HepG2 (cell line): ENCODE measurements at regions not wholly inside any gene's neighbourhood (a gene's known extent, or its start where the extent isn't known, plus 50 kb on each side); places are given as distances from the start of the nearest gene placed in this dataset.
A peak's percentile ranks its signal among the peaks of the same experiment; 100 is the strongest.

ENCODE experiments used
- CBX1 ChIP-seq: IDR thresholded peaks from one replicate; pipeline ENCODE4 v1.6.1; 2016; ENCODE audit warnings: antibody characterized with exemption, low read depth
- E2F2 ChIP-seq: sonication (generic); formaldehyde crosslinking; IDR thresholded peaks from 2 replicates; pipeline ENCODE4 v1.4.0; 2020; ENCODE audit warnings: missing genetic modification reagents, borderline replicate concordance
- HMG20B ChIP-seq: conservative IDR thresholded peaks from 2 replicates; pipeline ENCODE4 v1.6.1; 2016; ENCODE audit warnings: missing genetic modification reagents, missing compliant biosample characterization
- MED13 ChIP-seq: sonication (generic); formaldehyde crosslinking; IDR thresholded peaks from 2 replicates; pipeline ENCODE4 v1.5.0; 2020; ENCODE audit warnings: missing genetic modification reagents
- MEIS2 ChIP-seq: sonication (generic); formaldehyde crosslinking; IDR thresholded peaks from 2 replicates; pipeline ENCODE4 v1.9.0; 2021; ENCODE audit warnings: mild to moderate bottlenecking, missing genetic modification reagents
- PAWR ChIP-seq: sonication (generic); formaldehyde crosslinking; IDR thresholded peaks from 2 replicates; pipeline ENCODE4 v1.4.0; 2020; ENCODE audit warnings: missing genetic modification reagents, mild to moderate bottlenecking, borderline replicate concordance
- SAP130 ChIP-seq: IDR thresholded peaks from 2 replicates; pipeline ENCODE4 v1.6.1; 2016; ENCODE audit warnings: low read depth
- YEATS4 ChIP-seq: sonication (generic); formaldehyde crosslinking; IDR thresholded peaks from 2 replicates; pipeline ENCODE4 v1.4.0; 2020; ENCODE audit warnings: missing genetic modification reagents, borderline replicate concordance
- ZBTB43 ChIP-seq: sonication (generic); formaldehyde crosslinking; conservative IDR thresholded peaks from 2 replicates; pipeline ENCODE4 v1.4.0; 2020; ENCODE audit warnings: missing genetic modification reagents
- ZMYM2 ChIP-seq: sonication (generic); formaldehyde crosslinking; IDR thresholded peaks from 2 replicates; pipeline ENCODE4 v1.8.0; 2022; ENCODE audit warnings: mild to moderate bottlenecking, missing genetic modification reagents
- ZNF121 ChIP-seq: sonication (generic); formaldehyde crosslinking; IDR thresholded peaks from 2 replicates; pipeline ENCODE4 v1.5.0; 2020; ENCODE audit warnings: mild to moderate bottlenecking, missing genetic modification reagents
- ZNF543 ChIP-seq: sonication (generic); formaldehyde crosslinking; IDR thresholded peaks from 2 replicates; pipeline ENCODE4 v1.4.0; 2020; ENCODE audit warnings: mild to moderate bottlenecking, missing genetic modification reagents
- ZNF552 ChIP-seq: sonication (generic); formaldehyde crosslinking; IDR thresholded peaks from 2 replicates; pipeline ENCODE4 v1.9.0; 2022; ENCODE audit warnings: missing genetic modification reagents, mild to moderate bottlenecking, borderline replicate concordance
- TF ChIP-seq, protein P1 (sequence below): IDR thresholded peaks from 2 replicates; pipeline ENCODE4 v1.6.1; 2016; ENCODE audit warnings: missing compliant biosample characterization, missing genetic modification reagents, borderline replicate concordance
- TF ChIP-seq, protein P2 (sequence below): sonication (generic); formaldehyde crosslinking; IDR thresholded peaks from 2 replicates; pipeline ENCODE4 v1.4.0; 2020; ENCODE audit warnings: missing genetic modification reagents, borderline replicate concordance
- TF ChIP-seq, protein P3 (sequence below): sonication (generic); formaldehyde crosslinking; IDR thresholded peaks from 2 replicates; pipeline ENCODE4 v1.4.0; 2020; ENCODE audit warnings: low read depth, missing genetic modification reagents

- TF ChIP-seq, protein P1, sequence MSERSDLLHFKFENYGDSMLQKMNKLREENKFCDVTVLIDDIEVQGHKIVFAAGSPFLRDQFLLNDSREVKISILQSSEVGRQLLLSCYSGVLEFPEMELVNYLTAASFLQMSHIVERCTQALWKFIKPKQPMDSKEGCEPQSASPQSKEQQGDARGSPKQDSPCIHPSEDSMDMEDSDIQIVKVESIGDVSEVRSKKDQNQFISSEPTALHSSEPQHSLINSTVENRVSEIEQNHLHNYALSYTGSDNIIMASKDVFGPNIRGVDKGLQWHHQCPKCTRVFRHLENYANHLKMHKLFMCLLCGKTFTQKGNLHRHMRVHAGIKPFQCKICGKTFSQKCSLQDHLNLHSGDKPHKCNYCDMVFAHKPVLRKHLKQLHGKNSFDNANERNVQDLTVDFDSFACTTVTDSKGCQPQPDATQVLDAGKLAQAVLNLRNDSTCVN (CRISPR knock-in tag): no peak
- TF ChIP-seq ZNF121 (CRISPR knock-in tag) (peak; percentile 74; the same call in 1 of the 2 replicates), CBX1 (no peak), ZMYM2 (peak; percentile 62; the same call in 1 of the 2 replicates), E2F2 (CRISPR knock-in tag) (no peak), HMG20B (CRISPR knock-in tag) (no peak), ZBTB43 (CRISPR knock-in tag) (no peak), YEATS4 (no peak), MED13 (CRISPR knock-in tag) (no peak), ZNF552 (CRISPR knock-in tag) (no peak), ZNF543 (CRISPR knock-in tag) (no peak), PAWR (CRISPR knock-in tag) (no peak), MEIS2 (CRISPR knock-in tag) (peak; percentile 82; the same call in 1 of the 2 replicates), SAP130 (CRISPR knock-in tag) (peak; percentile 88)
- TF ChIP-seq, protein P2, sequence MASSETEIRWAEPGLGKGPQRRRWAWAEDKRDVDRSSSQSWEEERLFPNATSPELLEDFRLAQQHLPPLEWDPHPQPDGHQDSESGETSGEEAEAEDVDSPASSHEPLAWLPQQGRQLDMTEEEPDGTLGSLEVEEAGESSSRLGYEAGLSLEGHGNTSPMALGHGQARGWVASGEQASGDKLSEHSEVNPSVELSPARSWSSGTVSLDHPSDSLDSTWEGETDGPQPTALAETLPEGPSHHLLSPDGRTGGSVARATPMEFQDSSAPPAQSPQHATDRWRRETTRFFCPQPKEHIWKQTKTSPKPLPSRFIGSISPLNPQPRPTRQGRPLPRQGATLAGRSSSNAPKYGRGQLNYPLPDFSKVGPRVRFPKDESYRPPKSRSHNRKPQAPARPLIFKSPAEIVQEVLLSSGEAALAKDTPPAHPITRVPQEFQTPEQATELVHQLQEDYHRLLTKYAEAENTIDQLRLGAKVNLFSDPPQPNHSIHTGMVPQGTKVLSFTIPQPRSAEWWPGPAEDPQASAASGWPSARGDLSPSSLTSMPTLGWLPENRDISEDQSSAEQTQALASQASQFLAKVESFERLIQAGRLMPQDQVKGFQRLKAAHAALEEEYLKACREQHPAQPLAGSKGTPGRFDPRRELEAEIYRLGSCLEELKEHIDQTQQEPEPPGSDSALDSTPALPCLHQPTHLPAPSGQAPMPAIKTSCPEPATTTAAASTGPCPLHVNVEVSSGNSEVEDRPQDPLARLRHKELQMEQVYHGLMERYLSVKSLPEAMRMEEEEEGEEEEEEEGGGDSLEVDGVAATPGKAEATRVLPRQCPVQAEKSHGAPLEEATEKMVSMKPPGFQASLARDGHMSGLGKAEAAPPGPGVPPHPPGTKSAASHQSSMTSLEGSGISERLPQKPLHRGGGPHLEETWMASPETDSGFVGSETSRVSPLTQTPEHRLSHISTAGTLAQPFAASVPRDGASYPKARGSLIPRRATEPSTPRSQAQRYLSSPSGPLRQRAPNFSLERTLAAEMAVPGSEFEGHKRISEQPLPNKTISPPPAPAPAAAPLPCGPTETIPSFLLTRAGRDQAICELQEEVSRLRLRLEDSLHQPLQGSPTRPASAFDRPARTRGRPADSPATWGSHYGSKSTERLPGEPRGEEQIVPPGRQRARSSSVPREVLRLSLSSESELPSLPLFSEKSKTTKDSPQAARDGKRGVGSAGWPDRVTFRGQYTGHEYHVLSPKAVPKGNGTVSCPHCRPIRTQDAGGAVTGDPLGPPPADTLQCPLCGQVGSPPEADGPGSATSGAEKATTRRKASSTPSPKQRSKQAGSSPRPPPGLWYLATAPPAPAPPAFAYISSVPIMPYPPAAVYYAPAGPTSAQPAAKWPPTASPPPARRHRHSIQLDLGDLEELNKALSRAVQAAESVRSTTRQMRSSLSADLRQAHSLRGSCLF (CRISPR knock-in tag): no peak
- TF ChIP-seq, protein P3, sequence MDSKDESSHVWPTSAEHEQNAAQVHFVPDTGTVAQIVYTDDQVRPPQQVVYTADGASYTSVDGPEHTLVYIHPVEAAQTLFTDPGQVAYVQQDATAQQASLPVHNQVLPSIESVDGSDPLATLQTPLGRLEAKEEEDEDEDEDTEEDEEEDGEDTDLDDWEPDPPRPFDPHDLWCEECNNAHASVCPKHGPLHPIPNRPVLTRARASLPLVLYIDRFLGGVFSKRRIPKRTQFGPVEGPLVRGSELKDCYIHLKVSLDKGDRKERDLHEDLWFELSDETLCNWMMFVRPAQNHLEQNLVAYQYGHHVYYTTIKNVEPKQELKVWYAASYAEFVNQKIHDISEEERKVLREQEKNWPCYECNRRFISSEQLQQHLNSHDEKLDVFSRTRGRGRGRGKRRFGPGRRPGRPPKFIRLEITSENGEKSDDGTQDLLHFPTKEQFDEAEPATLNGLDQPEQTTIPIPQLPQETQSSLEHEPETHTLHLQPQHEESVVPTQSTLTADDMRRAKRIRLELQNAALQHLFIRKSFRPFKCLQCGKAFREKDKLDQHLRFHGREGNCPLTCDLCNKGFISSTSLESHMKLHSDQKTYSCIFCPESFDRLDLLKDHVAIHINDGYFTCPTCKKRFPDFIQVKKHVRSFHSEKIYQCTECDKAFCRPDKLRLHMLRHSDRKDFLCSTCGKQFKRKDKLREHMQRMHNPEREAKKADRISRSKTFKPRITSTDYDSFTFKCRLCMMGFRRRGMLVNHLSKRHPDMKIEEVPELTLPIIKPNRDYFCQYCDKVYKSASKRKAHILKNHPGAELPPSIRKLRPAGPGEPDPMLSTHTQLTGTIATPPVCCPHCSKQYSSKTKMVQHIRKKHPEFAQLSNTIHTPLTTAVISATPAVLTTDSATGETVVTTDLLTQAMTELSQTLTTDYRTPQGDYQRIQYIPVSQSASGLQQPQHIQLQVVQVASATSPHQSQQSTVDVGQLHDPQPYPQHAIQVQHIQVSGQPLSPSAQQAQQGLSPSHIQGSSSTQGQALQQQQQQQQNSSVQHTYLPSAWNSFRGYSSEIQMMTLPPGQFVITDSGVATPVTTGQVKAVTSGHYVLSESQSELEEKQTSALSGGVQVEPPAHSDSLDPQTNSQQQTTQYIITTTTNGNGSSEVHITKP (CRISPR knock-in tag): peak; percentile 35; the same call in 1 of the 2 replicates
Measured at GRCh38 chr18:34976899-34977837, 64.0 kb upstream of the MAPRE2 start (continued).
